ENCODE measurements at regions not wholly inside any gene's neighbourhood (a gene's known extent, or its start where the extent isn't known, plus 50 kb on each side); places are given as distances from the start of the nearest gene placed in this dataset.

DNA sequence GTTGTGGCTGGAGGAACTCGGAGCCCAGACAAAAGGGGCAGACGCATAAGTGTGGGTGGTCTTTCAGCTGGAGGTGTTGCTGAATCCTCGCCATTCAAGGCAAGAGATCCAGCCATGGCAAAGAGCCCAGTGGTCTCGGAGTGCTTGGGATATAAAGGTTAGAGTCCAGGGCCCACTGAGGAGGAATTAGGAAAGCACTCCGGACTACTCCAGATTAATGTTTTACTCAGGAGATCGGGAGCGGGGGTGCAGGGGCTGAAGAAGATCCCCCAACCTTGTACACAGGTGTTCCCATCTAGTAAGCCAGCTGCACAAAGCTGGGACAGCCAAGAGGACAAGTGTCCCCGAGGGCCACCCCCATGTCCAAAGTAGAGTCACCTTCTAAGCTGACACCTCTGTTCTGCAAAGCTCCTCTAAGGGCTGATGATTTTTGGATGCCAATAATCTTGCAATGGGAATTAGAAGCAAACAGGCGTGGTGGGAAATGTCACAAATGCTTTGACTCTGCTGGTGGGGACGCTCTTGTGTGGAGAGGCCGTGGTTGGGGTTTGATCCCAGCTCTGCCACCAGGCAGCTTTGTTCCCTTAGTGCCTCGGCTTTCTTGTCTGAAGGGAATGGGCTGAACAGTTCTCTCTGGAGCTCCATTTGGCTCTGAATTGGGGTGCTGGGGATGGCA, 194.3 kb upstream of the SOX1 start:
- TF ChIP-seq, protein P1, sequence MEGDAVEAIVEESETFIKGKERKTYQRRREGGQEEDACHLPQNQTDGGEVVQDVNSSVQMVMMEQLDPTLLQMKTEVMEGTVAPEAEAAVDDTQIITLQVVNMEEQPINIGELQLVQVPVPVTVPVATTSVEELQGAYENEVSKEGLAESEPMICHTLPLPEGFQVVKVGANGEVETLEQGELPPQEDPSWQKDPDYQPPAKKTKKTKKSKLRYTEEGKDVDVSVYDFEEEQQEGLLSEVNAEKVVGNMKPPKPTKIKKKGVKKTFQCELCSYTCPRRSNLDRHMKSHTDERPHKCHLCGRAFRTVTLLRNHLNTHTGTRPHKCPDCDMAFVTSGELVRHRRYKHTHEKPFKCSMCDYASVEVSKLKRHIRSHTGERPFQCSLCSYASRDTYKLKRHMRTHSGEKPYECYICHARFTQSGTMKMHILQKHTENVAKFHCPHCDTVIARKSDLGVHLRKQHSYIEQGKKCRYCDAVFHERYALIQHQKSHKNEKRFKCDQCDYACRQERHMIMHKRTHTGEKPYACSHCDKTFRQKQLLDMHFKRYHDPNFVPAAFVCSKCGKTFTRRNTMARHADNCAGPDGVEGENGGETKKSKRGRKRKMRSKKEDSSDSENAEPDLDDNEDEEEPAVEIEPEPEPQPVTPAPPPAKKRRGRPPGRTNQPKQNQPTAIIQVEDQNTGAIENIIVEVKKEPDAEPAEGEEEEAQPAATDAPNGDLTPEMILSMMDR (IDR thresholded peaks at IDR 0.05) = no peak
- TF ChIP-seq POLR2A (IDR thresholded peaks at IDR 0.05) = no peak

DNA sequence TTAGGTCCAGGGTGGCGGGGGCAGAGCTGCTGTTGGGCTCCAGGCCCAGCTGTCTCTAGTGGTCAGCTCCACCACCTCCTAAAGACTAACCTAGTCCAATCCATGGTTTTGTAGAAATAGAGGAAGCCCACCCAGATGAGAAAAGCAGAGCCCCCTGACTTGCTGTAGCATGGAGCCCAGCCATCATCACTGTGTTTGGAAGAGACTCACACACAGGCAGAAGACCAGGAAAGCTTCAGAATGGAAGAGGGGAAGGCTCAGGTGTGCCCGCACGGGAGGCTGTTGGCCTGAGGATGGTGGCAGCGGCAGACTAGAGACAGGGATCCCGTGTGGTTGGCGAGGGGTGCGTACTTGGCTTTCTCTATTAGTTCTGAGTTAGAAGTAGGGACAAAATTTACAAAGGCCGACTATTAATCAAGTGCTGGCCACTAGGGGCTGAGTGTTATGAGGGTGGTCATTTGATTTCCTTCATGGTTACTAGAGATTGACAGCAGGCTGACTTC, 193.2 kb upstream of the SOX1 start:
- Histone ChIP-seq H3K4me3 (no peak overlapping the region), H3K27ac (no peak overlapping the region), H3K36me3 (replicated peaks in 1 of 2; ENCODE audit: insufficient read depth in 1 of 2, low read depth in 2 of 2) (no peaks in the 10 kb centered on the region), H3K27me3 (no peaks in the 10 kb centered on the region), H3K9me3 (no peaks in the 10 kb centered on the region), H3K4me1 (no peaks in the 10 kb centered on the region)
- TF ChIP-seq, protein P1 (IDR thresholded peaks at IDR 0.05) = no peak
- no peak for TF ChIP-seq POLR2A (IDR thresholded peaks at IDR 0.05)
- intact Hi-C loops (cut with DNase I) = no loop called here
- no peak for DNase-seq
- WGBS, 2 donors = 74 to 80% methylated on average over 8 of the region's 8 CpGs
- no peak for ATAC-seq

More for the DNA sequence above, 194.3 kb upstream of the SOX1 start:
- no peaks in the 10 kb centered on the region for H3K27me3 ChIP-seq
- no peak overlapping the region for H3K27ac ChIP-seq
- intact Hi-C loops (cut with DNase I) = no loop called here
- ATAC-seq (no peak), DNase-seq (no peak)
- H3K4me1 ChIP-seq = no peaks in the 10 kb centered on the region
- H3K9me3 ChIP-seq = no peaks in the 10 kb centered on the region
- H3K36me3 ChIP-seq (replicated peaks in 1 of 2; ENCODE audit: insufficient read depth in 1 of 2, low read depth in 2 of 2) = no peaks in the 10 kb centered on the region
- H3K4me3 ChIP-seq = no peak overlapping the region
- 58 to 64% methylated on average over 12 of the region's 12 CpGs for WGBS, 2 donors

DNA sequence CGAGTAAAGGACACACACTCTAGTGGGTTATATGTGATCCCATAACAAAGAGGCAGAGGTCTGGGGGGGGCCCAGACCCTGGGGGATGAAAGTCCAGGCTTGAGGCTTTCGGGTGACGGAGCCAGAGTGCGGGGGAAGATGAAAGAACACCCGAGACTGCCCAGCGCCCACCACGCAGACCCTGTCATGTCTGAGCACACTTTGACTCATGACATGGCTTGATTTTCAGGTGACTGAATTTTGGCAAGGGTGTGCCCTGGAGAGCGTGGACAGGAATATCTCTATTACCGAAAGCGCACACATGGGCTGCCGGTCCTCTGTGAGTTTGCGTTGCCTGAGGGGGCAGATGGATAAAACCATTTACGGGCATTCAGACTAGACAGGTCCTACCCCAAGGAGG, 192.0 kb upstream of the SOX1 start:
- DNase-seq (no peak), ATAC-seq (no peak)
- Histone ChIP-seq H3K9me3 (no peaks in the 10 kb centered on the region), H3K27ac (no peak overlapping the region), H3K27me3 (no peaks in the 10 kb centered on the region), H3K4me1 (no peaks in the 10 kb centered on the region), H3K4me3 (no peak overlapping the region), H3K36me3 (replicated peaks in 1 of 2; ENCODE audit: insufficient read depth in 1 of 2, low read depth in 2 of 2) (no peaks in the 10 kb centered on the region)
- no peak for TF ChIP-seq POLR2A (IDR thresholded peaks at IDR 0.05)
- TF ChIP-seq, protein P1 (IDR thresholded peaks at IDR 0.05) = no peak
- intact Hi-C loops (cut with DNase I) = no loop called here
- 80 to 81% methylated on average over 13 of the region's 13 CpGs for WGBS, 2 donors

DNA sequence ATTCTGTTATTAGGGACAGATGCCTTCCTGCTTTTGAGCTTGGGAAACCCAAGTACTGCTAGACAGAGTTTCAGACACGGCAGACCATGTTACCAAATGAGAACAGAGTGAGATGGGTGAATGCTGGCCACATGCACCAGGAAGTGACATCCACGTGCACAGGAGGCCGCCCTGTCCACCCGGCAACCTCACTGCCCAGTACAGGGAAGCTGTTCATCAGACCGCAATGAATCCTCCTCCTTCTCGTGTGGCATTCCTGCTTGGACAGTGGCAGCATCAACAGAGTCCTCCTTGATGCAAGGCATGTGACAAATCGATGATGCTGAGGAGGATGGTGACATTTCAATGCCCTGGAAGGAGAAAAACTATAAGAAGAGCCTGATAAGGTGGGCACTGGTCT, 191.0 kb upstream of the SOX1 start:
- 42 to 50% methylated on average over 4 to 7 of the region's 7 CpGs for WGBS, 2 donors
- Histone ChIP-seq H3K4me1 (no peaks in the 10 kb centered on the region), H3K4me3 (no peak overlapping the region), H3K9me3 (no peaks in the 10 kb centered on the region), H3K27ac (no peak overlapping the region), H3K36me3 (replicated peaks in 1 of 2; ENCODE audit: insufficient read depth in 1 of 2, low read depth in 2 of 2) (no peaks in the 10 kb centered on the region), H3K27me3 (no peaks in the 10 kb centered on the region)
- ATAC-seq (no peak), DNase-seq (no peak)
- no peak for TF ChIP-seq POLR2A (IDR thresholded peaks at IDR 0.05)
- TF ChIP-seq, protein P1 (IDR thresholded peaks at IDR 0.05) = no peak
- intact Hi-C loops (cut with DNase I) = no loop called here

DNA sequence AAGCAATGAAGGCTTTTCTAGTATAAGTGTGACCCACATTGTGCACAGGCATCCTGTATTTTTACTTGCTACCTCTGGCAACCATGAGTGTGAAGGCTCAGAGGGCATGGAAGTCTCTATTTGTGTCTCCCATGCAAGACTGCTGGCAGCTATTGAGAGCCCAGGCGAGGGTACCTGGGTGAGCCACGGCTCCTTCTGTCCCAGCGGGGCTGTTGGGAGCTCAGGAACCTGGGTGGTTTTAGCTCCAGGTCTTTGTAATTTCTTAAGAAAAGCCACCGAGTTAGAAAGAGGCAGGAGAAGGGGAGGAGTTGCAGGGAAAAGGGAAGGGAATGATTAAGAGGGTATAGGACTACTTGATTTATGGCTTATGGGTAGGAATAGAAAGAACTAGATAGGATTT, 190.4 kb upstream of the SOX1 start:
- H3K27me3 ChIP-seq = no peaks in the 10 kb centered on the region
- 40 to 49% methylated on average over 4 of the region's 4 CpGs for WGBS, 2 donors
- ATAC-seq (no peak), DNase-seq (no peak)
- H3K9me3 ChIP-seq = no peaks in the 10 kb centered on the region
- TF ChIP-seq, protein P1 (IDR thresholded peaks at IDR 0.05) = no peak
- no peak for TF ChIP-seq POLR2A (IDR thresholded peaks at IDR 0.05)
- H3K4me3 ChIP-seq = no peak overlapping the region
- intact Hi-C loops (cut with DNase I) = no loop called here
- H3K4me1 ChIP-seq = no peaks in the 10 kb centered on the region
- no peaks in the 10 kb centered on the region for H3K36me3 ChIP-seq (replicated peaks in 1 of 2; ENCODE audit: insufficient read depth in 1 of 2, low read depth in 2 of 2)
- H3K27ac ChIP-seq = no peak overlapping the region

Data from body of pancreas (tissue), 4 donors.